H9 (cell line): ENCODE measurements at regions not wholly inside any gene's neighbourhood (a gene's known extent, or its start where the extent isn't known, plus 50 kb on each side); places are given as distances from the start of the nearest gene placed in this dataset.

Experiments used
- DNase-seq: peaks from one replicate; pipeline ENCODE4 v3.0.0-alpha.2; 2017
- H2AFZ ChIP-seq: one replicate; pipeline ENCODE4 v1.6.1; 2013; ENCODE audit warnings: mild to moderate bottlenecking, low read length, control low read depth, moderate library complexity
- H2AK5ac ChIP-seq: 2 replicates; pipeline ENCODE4 v1.6.1; 2013; ENCODE audit warnings: low read length, control low read depth, mixed read lengths; ENCODE audit not compliant: insufficient read length
- H2BK120ac ChIP-seq: one replicate; pipeline ENCODE4 v1.6.1; 2013; ENCODE audit warnings: low read depth, mild to moderate bottlenecking, low read length, control low read depth, inconsistent platforms; ENCODE audit not compliant: poor library complexity, severe bottlenecking
- H2BK12ac ChIP-seq: 2 replicates; pipeline ENCODE4 v1.6.1; 2013; ENCODE audit warnings: low read length, control low read depth, mixed read lengths, low read depth; ENCODE audit not compliant: insufficient read length
- H2BK15ac ChIP-seq: 2 replicates; pipeline ENCODE4 v1.6.1; 2013; ENCODE audit warnings: low read depth, low read length, control low read depth
- H2BK20ac ChIP-seq: one replicate; pipeline ENCODE4 v1.6.1; 2013; ENCODE audit warnings: low read depth, mild to moderate bottlenecking, low read length, control low read depth, inconsistent platforms; ENCODE audit not compliant: poor library complexity, severe bottlenecking
- H2BK5ac ChIP-seq: 2 replicates; pipeline ENCODE4 v1.6.1; 2013; ENCODE audit warnings: low read length, control low read depth, mixed read lengths; ENCODE audit not compliant: insufficient read length
- H3K14ac ChIP-seq: 2 replicates; pipeline ENCODE4 v1.6.1; 2013; ENCODE audit warnings: low read length, control low read depth; ENCODE audit not compliant: insufficient read depth
- H3K18ac ChIP-seq: 2 replicates; pipeline ENCODE4 v1.6.1; 2013; ENCODE audit warnings: low read depth, mild to moderate bottlenecking, mixed read lengths, low read length, control low read depth; ENCODE audit not compliant: insufficient read length
- H3K23ac ChIP-seq: 2 replicates; pipeline ENCODE4 v1.6.1; 2013; ENCODE audit warnings: low read length, control low read depth, mixed read lengths, low read depth; ENCODE audit not compliant: insufficient read length
- H3K23me2 ChIP-seq: 2 replicates; pipeline ENCODE4 v1.6.1; 2013; ENCODE audit warnings: low read depth, mild to moderate bottlenecking, mixed read lengths, low read length, control low read depth; ENCODE audit not compliant: insufficient read length, poor library complexity, severe bottlenecking
- H3K27ac ChIP-seq: 2 replicates; pipeline ENCODE4 v1.5.1; 2013; ENCODE audit warnings: low read length, control low read depth, mixed read lengths, low read depth; ENCODE audit not compliant: insufficient read length
- H3K27me3 ChIP-seq: 2 replicates; pipeline ENCODE4 v1.6.1; 2013; ENCODE audit warnings: low read length, control low read depth, inconsistent platforms; ENCODE audit not compliant: insufficient read depth
- H3K4ac ChIP-seq: 2 replicates; pipeline ENCODE4 v1.6.1; 2013; ENCODE audit warnings: low read depth, mild to moderate bottlenecking, control low read depth, inconsistent platforms, low read length, moderate library complexity
- H3K4me1 ChIP-seq: 2 replicates; pipeline ENCODE4 v1.6.1; 2013; ENCODE audit warnings: low read length, control low read depth, inconsistent platforms; ENCODE audit not compliant: insufficient read depth
- H3K4me2 ChIP-seq: 2 replicates; pipeline ENCODE4 v1.6.1; 2013; ENCODE audit warnings: low read length, control low read depth, mixed read lengths; ENCODE audit not compliant: insufficient read length, insufficient read depth
- H3K56ac ChIP-seq: 2 replicates; pipeline ENCODE4 v1.6.1; 2013; ENCODE audit warnings: low read depth, mild to moderate bottlenecking, mixed read lengths, low read length, control low read depth; ENCODE audit not compliant: insufficient read length
- H3K79me1 ChIP-seq: 2 replicates; pipeline ENCODE4 v1.6.1; 2013; ENCODE audit warnings: low read depth, mild to moderate bottlenecking, moderate library complexity, low read length, control low read depth, inconsistent platforms; ENCODE audit not compliant: insufficient read depth, poor library complexity, severe bottlenecking
- H3K79me2 ChIP-seq: 2 replicates; pipeline ENCODE4 v1.6.1; 2013; ENCODE audit warnings: low read length, control low read depth, inconsistent platforms; ENCODE audit not compliant: insufficient read depth
- H3K9ac ChIP-seq: 2 replicates; pipeline ENCODE4 v1.6.1; 2013; ENCODE audit warnings: low read length, control low read depth, mixed read lengths; ENCODE audit not compliant: insufficient read length; ENCODE audit errors: extremely low read depth
- H3K9me3 ChIP-seq: one replicate; pipeline ENCODE4 v1.6.1; 2013; ENCODE audit warnings: low read depth, low read length, inconsistent platforms; ENCODE audit not compliant: control insufficient read depth
- H3T11ph ChIP-seq: one replicate; pipeline ENCODE4 v1.6.1; 2013; ENCODE audit warnings: mild to moderate bottlenecking, low read length, control low read depth, inconsistent platforms
- H4K20me1 ChIP-seq: one replicate; pipeline ENCODE4 v1.6.1; 2013; ENCODE audit not compliant: control insufficient read depth, insufficient read length, insufficient read depth
- H4K5ac ChIP-seq: 2 replicates; pipeline ENCODE4 v1.6.1; 2013; ENCODE audit warnings: low read depth, mild to moderate bottlenecking, mixed read lengths, low read length, control low read depth; ENCODE audit not compliant: insufficient read length
- H4K8ac ChIP-seq: replicated peaks from 2 replicates; pipeline ENCODE4 v1.6.1; 2013; ENCODE audit warnings: low read length, control low read depth, mixed read lengths, low read depth; ENCODE audit not compliant: insufficient read length
- H4K91ac ChIP-seq: 2 replicates; pipeline ENCODE4 v1.6.1; 2013; ENCODE audit warnings: low read depth, mild to moderate bottlenecking, moderate library complexity, mixed read lengths, low read length, control low read depth; ENCODE audit not compliant: insufficient read length
- H3K27ac Mint-ChIP-seq, 3 experiments: 2 replicates in 2 of 3; 3 replicates in 1 of 3; pipeline ENCODE4 v1.8.0; 2020 to 2021; ENCODE audit warnings: mixed read lengths in 3 of 3, mild to moderate bottlenecking in 1 of 3, moderate library complexity in 1 of 3
- H3K27me3 Mint-ChIP-seq: 2 replicates; pipeline ENCODE4 v1.8.0; 2021; ENCODE audit warnings: low read depth, mild to moderate bottlenecking, moderate library complexity, mixed read lengths
- H3K36me3 Mint-ChIP-seq, 3 experiments: 2 replicates in 2 of 3; 3 replicates in 1 of 3; pipeline ENCODE4 v1.8.0; 2020 to 2021; ENCODE audit warnings: low read depth in 3 of 3, mixed read lengths in 3 of 3; ENCODE audit not compliant: insufficient read depth in 1 of 3
- H3K4me1 Mint-ChIP-seq, 2 experiments: 2 replicates each; pipeline ENCODE4 v1.8.0; 2020; ENCODE audit warnings: mixed read lengths in 2 of 2
- H3K4me3 Mint-ChIP-seq, 2 experiments: 2 replicates in 1 of 2; 3 replicates in 1 of 2; pipeline ENCODE4 v1.8.0; 2020 to 2021; ENCODE audit warnings: mild to moderate bottlenecking in 2 of 2, mixed read lengths in 2 of 2, moderate library complexity in 1 of 2
- H3K9me3 Mint-ChIP-seq, 2 experiments: 2 replicates in 1 of 2; 3 replicates in 1 of 2; pipeline ENCODE4 v1.8.0; 2020; ENCODE audit warnings: mild to moderate bottlenecking in 2 of 2, mixed read lengths in 2 of 2, moderate library complexity in 1 of 2
- WGBS: extraction: QIAGEN DNeasy Blood & Tissue Kit; methylation state at CpG from one replicate; pipeline ENCODE4 v1.1.7; 2013; ENCODE audit warnings: missing lambda C conversion rate, low lambda C conversion rate, mixed read lengths; ENCODE audit not compliant: insufficient read length; ENCODE audit errors: extremely low coverage; 5-methylcytosine and 5-hydroxymethylcytosine counted together
- TF ChIP-seq, protein P1 (sequence below): fragments of 200-600 bp; sonication (generic); conservative IDR thresholded peaks from 3 replicates; pipeline ENCODE4 v1.8.0; 2021; ENCODE audit warnings: antibody characterized with exemption, mild to moderate bottlenecking

GRCh38 chr9:1791191-1791590 lies 224.0 kb upstream of the SMARCA2 start:
- Histone ChIP-seq H2AFZ (no peak overlapping the region), H3K79me2 (no peaks in the 10 kb centered on the region), H3K4me2 (no peak overlapping the region), H3K23me2 (no peaks in the 10 kb centered on the region), H2AK5ac (no peak overlapping the region), H3K4me1 (no peaks in the 10 kb centered on the region), H4K91ac (no peak overlapping the region), H2BK5ac (no peak overlapping the region), H3T11ph (no peak overlapping the region), H2BK12ac (no peak overlapping the region), H4K20me1 (no peaks in the 10 kb centered on the region), H3K27me3 (no peaks in the 10 kb centered on the region), H3K18ac (no peak overlapping the region), H3K9ac (no peak overlapping the region), H3K27ac (no peak overlapping the region), H2BK120ac (no peak overlapping the region), H3K79me1 (no peaks in the 10 kb centered on the region), H4K8ac (no peak overlapping the region), H2BK20ac (no peak overlapping the region), H4K5ac (no peak overlapping the region), H3K56ac (no peak overlapping the region), H2BK15ac (no peak overlapping the region), H3K23ac (no peak overlapping the region), H3K9me3 (no peaks in the 10 kb centered on the region), H3K4ac (no peak overlapping the region), H3K14ac (no peak overlapping the region)
- Mint-ChIP-seq H3K9me3 (no peaks in the 10 kb centered on the region), H3K27ac (no peak overlapping the region), H3K27me3 (no peaks in the 10 kb centered on the region), H3K4me3 (no peak overlapping the region), H3K4me1 (no peaks in the 10 kb centered on the region), H3K36me3 (no peaks in the 10 kb centered on the region)
- DNase-seq = no peak
- WGBS = no CpG with 5 or more reads among the region's 6 CpGs
- TF ChIP-seq, protein P1, sequence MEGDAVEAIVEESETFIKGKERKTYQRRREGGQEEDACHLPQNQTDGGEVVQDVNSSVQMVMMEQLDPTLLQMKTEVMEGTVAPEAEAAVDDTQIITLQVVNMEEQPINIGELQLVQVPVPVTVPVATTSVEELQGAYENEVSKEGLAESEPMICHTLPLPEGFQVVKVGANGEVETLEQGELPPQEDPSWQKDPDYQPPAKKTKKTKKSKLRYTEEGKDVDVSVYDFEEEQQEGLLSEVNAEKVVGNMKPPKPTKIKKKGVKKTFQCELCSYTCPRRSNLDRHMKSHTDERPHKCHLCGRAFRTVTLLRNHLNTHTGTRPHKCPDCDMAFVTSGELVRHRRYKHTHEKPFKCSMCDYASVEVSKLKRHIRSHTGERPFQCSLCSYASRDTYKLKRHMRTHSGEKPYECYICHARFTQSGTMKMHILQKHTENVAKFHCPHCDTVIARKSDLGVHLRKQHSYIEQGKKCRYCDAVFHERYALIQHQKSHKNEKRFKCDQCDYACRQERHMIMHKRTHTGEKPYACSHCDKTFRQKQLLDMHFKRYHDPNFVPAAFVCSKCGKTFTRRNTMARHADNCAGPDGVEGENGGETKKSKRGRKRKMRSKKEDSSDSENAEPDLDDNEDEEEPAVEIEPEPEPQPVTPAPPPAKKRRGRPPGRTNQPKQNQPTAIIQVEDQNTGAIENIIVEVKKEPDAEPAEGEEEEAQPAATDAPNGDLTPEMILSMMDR = no peak
